ENCODE measurements at regions not wholly inside any gene's neighbourhood (a gene's known extent, or its start where the extent isn't known, plus 50 kb on each side); places are given as distances from the start of the nearest gene placed in this dataset.

DNA sequence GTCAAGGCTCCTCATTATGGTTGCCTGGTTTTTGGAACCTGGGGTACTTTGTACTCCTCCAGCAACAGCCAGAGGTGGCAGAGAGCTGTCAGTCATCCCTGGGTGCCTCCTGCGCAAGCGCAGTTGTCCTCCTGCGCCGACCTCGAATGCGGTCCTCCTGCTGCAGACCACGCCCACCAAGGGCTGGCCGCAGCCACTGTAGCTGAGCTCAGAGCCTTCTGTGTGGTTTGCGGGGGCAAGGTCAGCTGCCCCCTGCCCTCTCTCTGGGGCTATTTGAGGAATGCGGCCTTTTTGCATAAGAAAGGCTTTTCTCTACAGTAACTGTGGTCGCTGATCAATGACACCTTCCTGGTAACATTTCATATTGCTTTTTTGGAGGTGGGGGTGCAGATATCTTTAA is 131.3 kb upstream of the SNRPN start:
- DNase-seq (ENCODE audit: low read depth, low spot score), result no peak
- intact Hi-C loops (cut with micrococcal nuclease), result no loop called here
- ChIA-PET RAD21 (ENCODE audit: low non-redundant PET in 1 of 2, low total read pairs in 2 of 2, uncharacterized antibody in 2 of 2, unreplicated experiment in 2 of 2) (no interaction called here), CTCF (no interaction called here), POLR2A (no interaction called here)
- Histone ChIP-seq H3K9me3 (ENCODE audit: control insufficient read depth in 1 of 2, insufficient read depth in 1 of 2, low read depth in 1 of 2, low read length in 2 of 2) (peaks cover 21 to 32% of the 10 kb centered on the region in 2 experiments; a peak in 2 of 4 replicates), H3K4me3 (replicated peaks in 1 of 2; ENCODE audit: low read depth in 1 of 2, low read length in 2 of 2) (no peak overlapping the region), H2AFZ (ENCODE audit: low read depth, low read length, poor library complexity, severe bottlenecking) (no peak overlapping the region), H3K27me3 (ENCODE audit: insufficient read depth, low read length) (no peaks in the 10 kb centered on the region), H3K9me2 (ENCODE audit: insufficient read depth) (no peaks in the 10 kb centered on the region), H3K27ac (ENCODE audit: low read depth, low read length) (no peak overlapping the region), H3K79me2 (ENCODE audit: insufficient read depth, low read length) (no peaks in the 10 kb centered on the region), H4K20me1 (ENCODE audit: insufficient read depth) (no peaks in the 10 kb centered on the region), H3K9ac (ENCODE audit: low read length) (no peak overlapping the region), H3K4me1 (ENCODE audit: control insufficient read depth in 1 of 2, insufficient read depth in 2 of 2, low read length in 2 of 2) (no peaks in the 10 kb centered on the region), H3K36me3 (ENCODE audit: control insufficient read depth in 1 of 2, insufficient read depth in 2 of 2, low read length in 2 of 2) (no peaks in the 10 kb centered on the region), H3K4me2 (ENCODE audit: low read length) (no peak overlapping the region)
- TF ChIP-seq SP1 (IDR thresholded peaks at IDR 0.05; ENCODE audit: low read depth), result no peak
- no peak for TF ChIP-seq CBX3 (IDR thresholded peaks at IDR 0.05; ENCODE audit: low read depth)
- TF ChIP-seq ATF3 (IDR thresholded peaks at IDR 0.05), result no peak
- no peak for TF ChIP-seq YY1 (IDR thresholded peaks at IDR 0.05; ENCODE audit: extremely low read depth, insufficient replicate concordance, low read depth, low read length)
- TF ChIP-seq, protein P1, sequence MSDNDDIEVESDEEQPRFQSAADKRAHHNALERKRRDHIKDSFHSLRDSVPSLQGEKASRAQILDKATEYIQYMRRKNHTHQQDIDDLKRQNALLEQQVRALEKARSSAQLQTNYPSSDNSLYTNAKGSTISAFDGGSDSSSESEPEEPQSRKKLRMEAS (IDR thresholded peaks at IDR 0.05), result no peak
- TF ChIP-seq JUND (IDR thresholded peaks at IDR 0.05), result no peak
- no peak for TF ChIP-seq SIN3A (IDR thresholded peaks at IDR 0.05; ENCODE audit: low read depth)
- no peak for TF ChIP-seq FOSL1 (IDR thresholded peaks at IDR 0.05; ENCODE audit: low read depth)
- TF ChIP-seq SRF (IDR thresholded peaks at IDR 0.05; ENCODE audit: low read depth), result no peak
- TF ChIP-seq, protein P2, sequence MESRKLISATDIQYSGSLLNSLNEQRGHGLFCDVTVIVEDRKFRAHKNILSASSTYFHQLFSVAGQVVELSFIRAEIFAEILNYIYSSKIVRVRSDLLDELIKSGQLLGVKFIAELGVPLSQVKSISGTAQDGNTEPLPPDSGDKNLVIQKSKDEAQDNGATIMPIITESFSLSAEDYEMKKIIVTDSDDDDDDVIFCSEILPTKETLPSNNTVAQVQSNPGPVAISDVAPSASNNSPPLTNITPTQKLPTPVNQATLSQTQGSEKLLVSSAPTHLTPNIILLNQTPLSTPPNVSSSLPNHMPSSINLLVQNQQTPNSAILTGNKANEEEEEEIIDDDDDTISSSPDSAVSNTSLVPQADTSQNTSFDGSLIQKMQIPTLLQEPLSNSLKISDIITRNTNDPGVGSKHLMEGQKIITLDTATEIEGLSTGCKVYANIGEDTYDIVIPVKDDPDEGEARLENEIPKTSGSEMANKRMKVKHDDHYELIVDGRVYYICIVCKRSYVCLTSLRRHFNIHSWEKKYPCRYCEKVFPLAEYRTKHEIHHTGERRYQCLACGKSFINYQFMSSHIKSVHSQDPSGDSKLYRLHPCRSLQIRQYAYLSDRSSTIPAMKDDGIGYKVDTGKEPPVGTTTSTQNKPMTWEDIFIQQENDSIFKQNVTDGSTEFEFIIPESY (IDR thresholded peaks at IDR 0.05; ENCODE audit: extremely low read depth, insufficient replicate concordance, low read length), result no peak
- TF ChIP-seq CTCF (IDR thresholded peaks at IDR 0.05 in 2 of 3, conservative IDR thresholded peaks at IDR 0.05 in 1 of 3; ENCODE audit: borderline replicate concordance in 1 of 3, insufficient read depth in 1 of 3, low read depth in 2 of 3, low read length in 2 of 3), result no peak
- TF ChIP-seq POLR2A (IDR thresholded peaks at IDR 0.05; ENCODE audit: borderline replicate concordance, extremely low read depth, insufficient read depth, insufficient read length), result no peak
- ATAC-seq, result no peak
- no TSS peak for BruUV-seq (replicated peaks)
